ENCODE measurements at regions not wholly inside any gene's neighbourhood (a gene's known extent, or its start where the extent isn't known, plus 50 kb on each side); places are given as distances from the start of the nearest gene placed in this dataset.

DNA sequence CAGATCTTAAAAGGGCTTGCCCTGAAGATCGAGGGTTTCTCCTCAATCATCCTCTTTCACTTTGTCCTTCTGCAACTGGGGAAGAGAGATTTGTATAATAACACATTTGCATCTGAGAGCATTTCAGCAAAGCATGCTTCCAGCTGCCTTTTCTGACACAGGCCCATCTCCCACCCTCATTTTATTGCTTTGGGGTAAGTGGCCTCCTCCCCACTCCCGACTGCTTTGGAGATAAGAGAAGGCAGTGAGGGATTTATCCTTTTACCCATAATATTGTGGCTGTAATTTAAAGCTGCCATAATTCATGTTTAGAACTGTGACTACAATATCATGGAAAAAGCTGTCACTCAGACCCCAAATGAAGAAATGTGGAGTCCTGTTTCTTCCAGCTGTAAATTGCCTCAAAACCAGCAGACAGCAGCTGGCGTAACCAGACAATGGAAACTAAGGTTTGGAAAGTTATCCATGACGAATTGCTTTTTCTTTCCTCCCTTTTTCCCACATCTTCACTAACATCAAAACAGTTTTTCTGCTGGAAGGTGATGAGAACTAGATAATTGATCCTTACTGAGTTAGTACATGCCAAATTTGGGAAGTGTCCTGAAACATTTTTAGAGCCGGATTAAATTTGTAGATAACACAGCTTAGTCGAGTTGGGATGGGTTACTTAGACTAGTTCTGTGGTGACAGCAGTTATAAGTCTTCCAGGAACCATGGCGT, 104.2 kb upstream of the PFN2 start:
- no peaks in the 10 kb centered on the region for H3K27me3 ChIP-seq (replicated peaks in 1 of 4; ENCODE audit: control insufficient read depth in 3 of 4, extremely low read depth in 1 of 4, insufficient read depth in 3 of 4, low read length in 3 of 4)
- no peak overlapping the region for H4K5ac ChIP-seq (ENCODE audit: insufficient read length, low read depth, low read length)
- no peak overlapping the region for H2AFZ ChIP-seq (ENCODE audit: low read length)
- H3K79me1 ChIP-seq (ENCODE audit: low read depth, low read length): no peaks in the 10 kb centered on the region
- H3K4ac ChIP-seq (replicated peaks; ENCODE audit: insufficient read length, low read depth, low read length): no peak overlapping the region
- H4K8ac ChIP-seq (ENCODE audit: extremely low read depth, insufficient read depth, low read length): no peak overlapping the region
- H3K4me1 ChIP-seq (replicated peaks in 1 of 4; ENCODE audit: control insufficient read depth in 3 of 4, insufficient read depth in 4 of 4, low read length in 3 of 4): peaks cover 0 to 2% (median 0%) of the 10 kb centered on the region in 4 experiments; a peak in 1 of 7 replicates
- ChIA-PET CTCF (ENCODE audit: partially characterized antibody) (interaction anchor here (0.7 to 1.7 kb wide), 6 partner anchors 17 to 480 kb away, joined by 3 read pairs; no protein-coding TSS in a partner anchor), POLR2A (ENCODE audit: partially characterized antibody) (no interaction called here)
- H3K9ac ChIP-seq (replicated peaks in 1 of 4; ENCODE audit: extremely low read depth in 1 of 4, low read depth in 3 of 4, low read length in 3 of 4): no peak overlapping the region
- H2BK5ac ChIP-seq (ENCODE audit: low read depth, low read length): no peak overlapping the region
- H2BK12ac ChIP-seq (ENCODE audit: low read depth, low read length): no peak overlapping the region
- H3K36me3 ChIP-seq (ENCODE audit: control insufficient read depth in 2 of 4, insufficient read depth in 4 of 4, low read length in 3 of 4): no peaks in the 10 kb centered on the region
- H2BK120ac ChIP-seq (replicated peaks; ENCODE audit: low read depth, low read length): no peak overlapping the region
- no peak overlapping the region for H3K18ac ChIP-seq (ENCODE audit: extremely low read depth, low read length)
- H3K9me3 ChIP-seq (ENCODE audit: insufficient read depth in 2 of 2, low read depth in 1 of 2, low read length in 1 of 2): peaks cover 3 to 7% of the 10 kb centered on the region in 2 experiments; a peak in 1 of 4 replicates
- no peaks in the 10 kb centered on the region for H3K79me2 ChIP-seq (ENCODE audit: control insufficient read depth in 1 of 2, insufficient read depth in 2 of 2, low read length in 2 of 2)
- no peak overlapping the region for H4K91ac ChIP-seq (replicated peaks; ENCODE audit: insufficient read length, low read length)
- FAIRE-seq: no peak
- no peak overlapping the region for H2BK20ac ChIP-seq (ENCODE audit: low read length)
- no peak overlapping the region for H3K56ac ChIP-seq (replicated peaks; ENCODE audit: insufficient read length, low read depth, low read length)
- no peak overlapping the region for H3K4me3 ChIP-seq (ENCODE audit: extremely low read depth in 1 of 4, insufficient read depth in 2 of 4, low read depth in 3 of 4, low read length in 4 of 4)
- no peak overlapping the region for H3K4me2 ChIP-seq (ENCODE audit: insufficient read depth in 1 of 2, low read depth in 2 of 2, low read length in 2 of 2)
- H4K20me1 ChIP-seq (replicated peaks in 1 of 2; ENCODE audit: control insufficient read depth in 1 of 2, insufficient read depth in 2 of 2, low read length in 2 of 2): no peaks in the 10 kb centered on the region
- DNase-seq (ENCODE audit: low read depth in 1 of 2, low spot score in 2 of 2): no peak
- no peak overlapping the region for H2BK15ac ChIP-seq (ENCODE audit: low read length)
- no peak overlapping the region for H2AK5ac ChIP-seq (ENCODE audit: low read depth, low read length)
- 88% methylated on average over 7 of the region's 7 CpGs; no CpG with 5 or more reads in 1 of the 2 experiments for WGBS, 2 experiments (ENCODE audit: extremely low coverage in 1 of 2, insufficient coverage in 1 of 2, insufficient read length in 1 of 2, insufficient replicate concordance in 2 of 2, low coverage in 1 of 2, low lambda C conversion rate in 2 of 2, missing lambda C conversion rate in 1 of 2)
- H3K14ac ChIP-seq (ENCODE audit: insufficient read length): no peak overlapping the region
- no peaks in the 10 kb centered on the region; the same call in 1 of the 2 replicates for H3K23me2 ChIP-seq (ENCODE audit: low read depth, low read length)
- no peak overlapping the region for H3K27ac ChIP-seq (ENCODE audit: low read depth, low read length)
- no peak overlapping the region for H3K23ac ChIP-seq (ENCODE audit: insufficient read length)
- TF ChIP-seq EP300 (IDR thresholded peaks at IDR 0.05; ENCODE audit: borderline replicate concordance in 1 of 2, low read depth in 2 of 2, low read length in 2 of 2) (no peak), SIX5 (IDR thresholded peaks at IDR 0.05; ENCODE audit: low read depth, low read length) (no peak), TEAD4 (IDR thresholded peaks at IDR 0.05; ENCODE audit: low read depth, low read length) (no peak), SIRT6 (IDR thresholded peaks at IDR 0.05; ENCODE audit: low read length) (no peak), PHF8 (conservative IDR thresholded peaks at IDR 0.05; ENCODE audit: low read depth, low read length) (no peak), HDAC6 (IDR thresholded peaks at IDR 0.05; ENCODE audit: low read depth, low read length) (no peak), POLR2AphosphoS5 (IDR thresholded peaks at IDR 0.05; ENCODE audit: low read depth, low read length) (no peak)
- TF ChIP-seq, protein P1, sequence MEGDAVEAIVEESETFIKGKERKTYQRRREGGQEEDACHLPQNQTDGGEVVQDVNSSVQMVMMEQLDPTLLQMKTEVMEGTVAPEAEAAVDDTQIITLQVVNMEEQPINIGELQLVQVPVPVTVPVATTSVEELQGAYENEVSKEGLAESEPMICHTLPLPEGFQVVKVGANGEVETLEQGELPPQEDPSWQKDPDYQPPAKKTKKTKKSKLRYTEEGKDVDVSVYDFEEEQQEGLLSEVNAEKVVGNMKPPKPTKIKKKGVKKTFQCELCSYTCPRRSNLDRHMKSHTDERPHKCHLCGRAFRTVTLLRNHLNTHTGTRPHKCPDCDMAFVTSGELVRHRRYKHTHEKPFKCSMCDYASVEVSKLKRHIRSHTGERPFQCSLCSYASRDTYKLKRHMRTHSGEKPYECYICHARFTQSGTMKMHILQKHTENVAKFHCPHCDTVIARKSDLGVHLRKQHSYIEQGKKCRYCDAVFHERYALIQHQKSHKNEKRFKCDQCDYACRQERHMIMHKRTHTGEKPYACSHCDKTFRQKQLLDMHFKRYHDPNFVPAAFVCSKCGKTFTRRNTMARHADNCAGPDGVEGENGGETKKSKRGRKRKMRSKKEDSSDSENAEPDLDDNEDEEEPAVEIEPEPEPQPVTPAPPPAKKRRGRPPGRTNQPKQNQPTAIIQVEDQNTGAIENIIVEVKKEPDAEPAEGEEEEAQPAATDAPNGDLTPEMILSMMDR (IDR thresholded peaks at IDR 0.05; ENCODE audit: control extremely low read depth in 1 of 3, insufficient read depth in 1 of 3, low read depth in 1 of 3, low read length in 3 of 3): no peak
- TF ChIP-seq, protein P2, sequence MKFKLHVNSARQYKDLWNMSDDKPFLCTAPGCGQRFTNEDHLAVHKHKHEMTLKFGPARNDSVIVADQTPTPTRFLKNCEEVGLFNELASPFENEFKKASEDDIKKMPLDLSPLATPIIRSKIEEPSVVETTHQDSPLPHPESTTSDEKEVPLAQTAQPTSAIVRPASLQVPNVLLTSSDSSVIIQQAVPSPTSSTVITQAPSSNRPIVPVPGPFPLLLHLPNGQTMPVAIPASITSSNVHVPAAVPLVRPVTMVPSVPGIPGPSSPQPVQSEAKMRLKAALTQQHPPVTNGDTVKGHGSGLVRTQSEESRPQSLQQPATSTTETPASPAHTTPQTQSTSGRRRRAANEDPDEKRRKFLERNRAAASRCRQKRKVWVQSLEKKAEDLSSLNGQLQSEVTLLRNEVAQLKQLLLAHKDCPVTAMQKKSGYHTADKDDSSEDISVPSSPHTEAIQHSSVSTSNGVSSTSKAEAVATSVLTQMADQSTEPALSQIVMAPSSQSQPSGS (IDR thresholded peaks at IDR 0.05; ENCODE audit: low read length): no peak
